Sciatic nerve (tissue), 2 donors: ENCODE measurements at regions not wholly inside any gene's neighbourhood (a gene's known extent, or its start where the extent isn't known, plus 50 kb on each side); places are given as distances from the start of the nearest gene placed in this dataset.

Source experiments
- ATAC-seq: fragments of 200-7000 bp; cut with Tn5 transposase; one replicate; pipeline ENCODE4 v1.9.1; 2020; ENCODE audit warnings: mild to moderate bottlenecking, moderate library complexity
- DNase-seq: peaks from one replicate; pipeline ENCODE4 v3.0.0-alpha.2; 2020; ENCODE audit warnings: low spot score
- intact Hi-C: fragments of 100-400 bp; cut with DNase I; formaldehyde crosslinking; loops from one replicate; pipeline ENCODE4 v1.14.2; 2022
- donor health status: DM: no; HTN: no; CAD: no.
- donor health status: DM: no; HTN: no; CAD: no.

- intact Hi-C loops, result no loop called here
- no peak for DNase-seq
- ATAC-seq, result no peak
These were observed 49.8 kb upstream of the FDX1 start for GRCh38 chr11:110379936-110380335.
